ENCODE measurements at regions not wholly inside any gene's neighbourhood (a gene's known extent, or its start where the extent isn't known, plus 50 kb on each side); places are given as distances from the start of the nearest gene placed in this dataset.

GRCh38 chr5:74422671-74423070 is 217.9 kb downstream of the ENC1 start:
- Histone ChIP-seq H3K36me3 (ENCODE audit: control insufficient read depth, insufficient read depth, low read length) (no peaks in the 10 kb centered on the region), H3K27ac (ENCODE audit: low read depth, low read length) (no peak overlapping the region), H3K4me1 (ENCODE audit: control insufficient read depth, insufficient read depth, low read length) (no peaks in the 10 kb centered on the region), H3K27me3 (ENCODE audit: control insufficient read depth, insufficient read depth, low read length) (no peaks in the 10 kb centered on the region), H3K4me3 (ENCODE audit: low read length) (no peak overlapping the region), H3K9ac (ENCODE audit: low read length) (no peak overlapping the region)

- H3K4me3 ChIP-seq (ENCODE audit: low read length) = no peak overlapping the region
- no peak overlapping the region for H3K9ac ChIP-seq (ENCODE audit: low read length)
- H3K27ac ChIP-seq (ENCODE audit: low read depth, low read length) = no peak overlapping the region
- no peaks in the 10 kb centered on the region for H3K4me1 ChIP-seq (ENCODE audit: control insufficient read depth, insufficient read depth, low read length)
- H3K36me3 ChIP-seq (ENCODE audit: control insufficient read depth, insufficient read depth, low read length) = no peaks in the 10 kb centered on the region
- H3K27me3 ChIP-seq (ENCODE audit: control insufficient read depth, insufficient read depth, low read length) = no peaks in the 10 kb centered on the region
Observed at GRCh38 chr5:74422030-74422429, 218.5 kb downstream of the ENC1 start.

- Histone ChIP-seq H3K36me3 (ENCODE audit: control insufficient read depth, insufficient read depth, low read length) (no peaks in the 10 kb centered on the region), H3K4me3 (ENCODE audit: low read length) (no peak overlapping the region), H3K9ac (ENCODE audit: low read length) (no peak overlapping the region), H3K27me3 (ENCODE audit: control insufficient read depth, insufficient read depth, low read length) (no peaks in the 10 kb centered on the region), H3K27ac (ENCODE audit: low read depth, low read length) (no peak overlapping the region), H3K4me1 (ENCODE audit: control insufficient read depth, insufficient read depth, low read length) (no peaks in the 10 kb centered on the region)
Observed at GRCh38 chr5:74421377-74421776, 219.2 kb downstream of the ENC1 start.

GRCh38 chr5:74420947-74421346 is 219.6 kb downstream of the ENC1 start:
- Histone ChIP-seq H3K4me3 (ENCODE audit: low read length) (no peak overlapping the region), H3K27me3 (ENCODE audit: control insufficient read depth, insufficient read depth, low read length) (no peaks in the 10 kb centered on the region), H3K4me1 (ENCODE audit: control insufficient read depth, insufficient read depth, low read length) (no peaks in the 10 kb centered on the region), H3K27ac (ENCODE audit: low read depth, low read length) (no peak overlapping the region), H3K36me3 (ENCODE audit: control insufficient read depth, insufficient read depth, low read length) (no peaks in the 10 kb centered on the region), H3K9ac (ENCODE audit: low read length) (no peak overlapping the region)

GRCh38 chr5:74420220-74420619 is 220.3 kb downstream of the ENC1 start:
- Histone ChIP-seq H3K4me3 (ENCODE audit: low read length) (no peak overlapping the region), H3K36me3 (ENCODE audit: control insufficient read depth, insufficient read depth, low read length) (no peaks in the 10 kb centered on the region), H3K27me3 (ENCODE audit: control insufficient read depth, insufficient read depth, low read length) (no peaks in the 10 kb centered on the region), H3K9ac (ENCODE audit: low read length) (no peak overlapping the region), H3K27ac (ENCODE audit: low read depth, low read length) (no peak overlapping the region), H3K4me1 (ENCODE audit: control insufficient read depth, insufficient read depth, low read length) (no peaks in the 10 kb centered on the region)

GRCh38 chr5:74419468-74419867 is 221.1 kb downstream of the ENC1 start:
- Histone ChIP-seq H3K4me1 (ENCODE audit: control insufficient read depth, insufficient read depth, low read length) (no peaks in the 10 kb centered on the region), H3K27ac (ENCODE audit: low read depth, low read length) (no peak overlapping the region), H3K9ac (ENCODE audit: low read length) (no peak overlapping the region), H3K36me3 (ENCODE audit: control insufficient read depth, insufficient read depth, low read length) (no peaks in the 10 kb centered on the region), H3K27me3 (ENCODE audit: control insufficient read depth, insufficient read depth, low read length) (no peaks in the 10 kb centered on the region), H3K4me3 (ENCODE audit: low read length) (no peak overlapping the region)

- H3K27me3 ChIP-seq (ENCODE audit: control insufficient read depth, insufficient read depth, low read length) = no peaks in the 10 kb centered on the region
- H3K4me1 ChIP-seq (ENCODE audit: control insufficient read depth, insufficient read depth, low read length) = no peaks in the 10 kb centered on the region
- no peak overlapping the region for H3K4me3 ChIP-seq (ENCODE audit: low read length)
Observed at GRCh38 chr5:74418709-74419108, 221.8 kb downstream of the ENC1 start.

GRCh38 chr5:74418261-74418660 is 222.3 kb downstream of the ENC1 start:
- Histone ChIP-seq H3K9ac (ENCODE audit: low read length) (no peak overlapping the region), H3K4me1 (ENCODE audit: control insufficient read depth, insufficient read depth, low read length) (no peaks in the 10 kb centered on the region), H3K27me3 (ENCODE audit: control insufficient read depth, insufficient read depth, low read length) (no peaks in the 10 kb centered on the region), H3K4me3 (ENCODE audit: low read length) (no peak overlapping the region), H3K27ac (ENCODE audit: low read depth, low read length) (no peak overlapping the region), H3K36me3 (ENCODE audit: control insufficient read depth, insufficient read depth, low read length) (no peaks in the 10 kb centered on the region)

More at GRCh38 chr5:74418709-74419108, 221.8 kb downstream of the ENC1 start:
- Histone ChIP-seq H3K36me3 (ENCODE audit: control insufficient read depth, insufficient read depth, low read length) (no peaks in the 10 kb centered on the region), H3K27ac (ENCODE audit: low read depth, low read length) (no peak overlapping the region), H3K9ac (ENCODE audit: low read length) (no peak overlapping the region)

GRCh38 chr5:74415695-74416102 is 224.8 kb downstream of the ENC1 start:
- no peak overlapping the region for H3K9ac ChIP-seq (ENCODE audit: low read length)
- H3K4me3 ChIP-seq (ENCODE audit: low read length) = no peak overlapping the region
- no peaks in the 10 kb centered on the region for H3K27me3 ChIP-seq (ENCODE audit: control insufficient read depth, insufficient read depth, low read length)
- H3K27ac ChIP-seq (ENCODE audit: low read depth, low read length) = no peak overlapping the region
- no peaks in the 10 kb centered on the region for H3K4me1 ChIP-seq (ENCODE audit: control insufficient read depth, insufficient read depth, low read length)
- H3K36me3 ChIP-seq (ENCODE audit: control insufficient read depth, insufficient read depth, low read length) = no peaks in the 10 kb centered on the region

- Histone ChIP-seq H3K27ac (ENCODE audit: low read depth, low read length) (no peak overlapping the region), H3K4me3 (ENCODE audit: low read length) (no peak overlapping the region), H3K9ac (ENCODE audit: low read length) (no peak overlapping the region), H3K4me1 (ENCODE audit: control insufficient read depth, insufficient read depth, low read length) (no peaks in the 10 kb centered on the region), H3K36me3 (ENCODE audit: control insufficient read depth, insufficient read depth, low read length) (no peaks in the 10 kb centered on the region), H3K27me3 (ENCODE audit: control insufficient read depth, insufficient read depth, low read length) (no peaks in the 10 kb centered on the region)
Observed at GRCh38 chr5:74414228-74414627, 226.3 kb downstream of the ENC1 start.

GRCh38 chr5:74413403-74414048 is 227.0 kb downstream of the ENC1 start:
- H3K4me1 ChIP-seq (ENCODE audit: control insufficient read depth, insufficient read depth, low read length) = no peaks in the 10 kb centered on the region
- no peaks in the 10 kb centered on the region for H3K36me3 ChIP-seq (ENCODE audit: control insufficient read depth, insufficient read depth, low read length)
- no peak overlapping the region for H3K4me3 ChIP-seq (ENCODE audit: low read length)
- no peak overlapping the region for H3K27ac ChIP-seq (ENCODE audit: low read depth, low read length)
- H3K9ac ChIP-seq (ENCODE audit: low read length) = no peak overlapping the region
- H3K27me3 ChIP-seq (ENCODE audit: control insufficient read depth, insufficient read depth, low read length) = no peaks in the 10 kb centered on the region

GRCh38 chr5:74412066-74412465 is 228.5 kb downstream of the ENC1 start:
- H3K4me1 ChIP-seq (ENCODE audit: control insufficient read depth, insufficient read depth, low read length) = no peaks in the 10 kb centered on the region
- no peaks in the 10 kb centered on the region for H3K27me3 ChIP-seq (ENCODE audit: control insufficient read depth, insufficient read depth, low read length)
- no peaks in the 10 kb centered on the region for H3K36me3 ChIP-seq (ENCODE audit: control insufficient read depth, insufficient read depth, low read length)
- H3K27ac ChIP-seq (ENCODE audit: low read depth, low read length) = no peak overlapping the region
- H3K9ac ChIP-seq (ENCODE audit: low read length) = no peak overlapping the region
- H3K4me3 ChIP-seq (ENCODE audit: low read length) = no peak overlapping the region

GRCh38 chr5:74409712-74410111 is 230.8 kb downstream of the ENC1 start:
- H3K27ac ChIP-seq (ENCODE audit: low read depth, low read length) = no peak overlapping the region
- no peaks in the 10 kb centered on the region for H3K4me1 ChIP-seq (ENCODE audit: control insufficient read depth, insufficient read depth, low read length)
- H3K36me3 ChIP-seq (ENCODE audit: control insufficient read depth, insufficient read depth, low read length) = no peaks in the 10 kb centered on the region
- H3K9ac ChIP-seq (ENCODE audit: low read length) = no peak overlapping the region
- H3K27me3 ChIP-seq (ENCODE audit: control insufficient read depth, insufficient read depth, low read length) = no peaks in the 10 kb centered on the region
- no peak overlapping the region for H3K4me3 ChIP-seq (ENCODE audit: low read length)

Measured in rectal smooth muscle tissue (tissue), 1 donor.